HG02973 (cell line): ENCODE measurements at regions not wholly inside any gene's neighbourhood (a gene's known extent, or its start where the extent isn't known, plus 50 kb on each side); places are given as distances from the start of the nearest gene placed in this dataset.

Experiments used
- ATAC-seq: cut with Tn5 transposase; IDR thresholded peaks from one replicate; pipeline ENCODE4 v1.9.1; 2021; ENCODE audit warnings: moderate library complexity; ENCODE audit not compliant: unreplicated experiment

DNA sequence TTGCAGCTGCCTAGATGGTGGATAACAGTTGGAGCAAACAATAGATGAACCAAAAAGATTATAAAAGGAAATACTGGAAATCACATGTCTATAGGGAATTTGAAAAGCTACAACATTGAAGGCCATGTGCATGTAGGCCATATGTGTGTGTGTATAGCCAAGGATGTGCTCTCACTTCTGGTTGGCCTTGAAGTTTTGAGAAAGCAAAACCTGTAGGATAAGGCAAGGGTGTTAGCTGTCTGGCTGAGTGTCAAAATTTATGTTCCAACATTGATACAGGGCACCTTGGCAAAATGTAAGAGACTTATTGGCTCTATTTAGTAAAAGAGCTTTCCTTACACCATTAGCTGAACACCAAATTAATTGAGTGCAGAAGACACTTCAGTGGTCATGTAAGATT, 1723.6 kb upstream of the PCDH20 start:
- ATAC-seq = no peak

DNA sequence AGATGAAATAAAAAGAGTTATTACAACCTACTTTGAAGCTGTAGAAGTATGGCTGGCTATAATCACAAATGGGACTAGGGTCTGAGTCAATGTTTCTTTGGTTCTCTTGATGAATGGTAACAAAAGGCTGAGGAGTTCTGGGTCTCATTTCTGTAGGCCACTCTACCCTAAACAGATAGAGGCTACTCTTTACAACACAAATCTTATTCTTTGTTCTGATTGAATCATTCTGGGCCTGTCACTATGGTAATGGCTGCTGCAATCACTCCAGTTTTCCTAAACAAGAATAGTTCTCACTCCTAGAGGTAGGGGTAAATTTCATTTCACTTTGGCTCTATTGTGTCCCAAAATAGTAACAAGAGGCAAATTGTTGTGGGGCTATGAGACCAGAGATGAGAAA, 1714.3 kb upstream of the PCDH20 start:
- ATAC-seq = no peak

DNA sequence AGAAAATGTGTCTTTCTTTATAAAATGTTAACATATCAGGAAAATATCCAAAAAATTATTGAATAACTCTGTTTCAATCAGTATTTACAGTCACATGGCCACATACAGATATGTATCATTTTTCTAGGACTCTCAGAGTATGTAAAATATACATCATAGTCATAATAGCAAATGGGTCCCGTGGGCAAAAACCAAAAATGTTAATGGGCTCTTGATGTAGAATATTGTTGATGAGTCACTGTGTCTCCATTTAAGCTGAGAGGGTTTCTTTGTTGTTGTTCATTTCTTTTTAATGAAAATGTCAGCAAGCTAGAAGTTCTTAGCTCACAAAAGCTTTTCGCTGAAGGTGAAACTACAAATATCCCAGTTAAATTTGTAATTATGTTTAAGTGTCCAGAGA, 1713.1 kb upstream of the PCDH20 start:
- no peak for ATAC-seq

DNA sequence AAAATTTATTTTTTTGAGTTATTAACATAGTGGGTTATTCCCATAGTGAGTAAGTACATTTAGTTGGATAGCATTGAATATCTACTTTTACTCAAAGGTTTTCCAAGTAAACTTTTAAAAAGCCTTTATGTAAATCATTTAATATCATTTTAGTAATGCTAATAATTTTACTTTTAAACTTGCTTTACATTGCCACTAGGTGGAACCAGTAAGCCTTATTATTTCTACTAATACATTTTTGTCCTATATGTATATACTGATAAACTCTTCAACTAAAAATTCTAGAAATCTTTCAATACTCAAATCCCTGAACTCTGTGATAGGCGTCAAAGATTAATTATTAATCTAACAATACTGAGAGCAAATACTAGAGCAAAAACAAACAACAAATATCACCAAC, 1709.2 kb upstream of the PCDH20 start:
- no peak for ATAC-seq

DNA sequence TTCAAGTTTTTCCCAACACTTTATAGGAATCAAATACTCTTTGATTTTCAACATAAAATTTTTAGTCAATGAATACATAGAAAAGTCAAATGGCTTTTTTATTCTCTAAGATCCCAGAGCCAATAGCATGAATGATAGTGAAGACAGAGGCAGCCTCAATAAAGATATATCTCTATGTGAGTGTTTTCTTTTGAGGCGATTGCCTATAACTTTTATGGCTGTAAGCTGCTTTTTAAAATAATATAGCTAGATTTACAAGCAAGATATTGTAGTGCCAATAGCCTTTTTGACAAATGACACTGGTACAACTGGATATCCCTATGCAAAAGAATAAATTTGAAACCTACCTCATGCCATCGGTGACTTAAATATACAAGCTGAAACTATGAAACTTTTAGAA, 1705.2 kb upstream of the PCDH20 start:
- no peak for ATAC-seq

DNA sequence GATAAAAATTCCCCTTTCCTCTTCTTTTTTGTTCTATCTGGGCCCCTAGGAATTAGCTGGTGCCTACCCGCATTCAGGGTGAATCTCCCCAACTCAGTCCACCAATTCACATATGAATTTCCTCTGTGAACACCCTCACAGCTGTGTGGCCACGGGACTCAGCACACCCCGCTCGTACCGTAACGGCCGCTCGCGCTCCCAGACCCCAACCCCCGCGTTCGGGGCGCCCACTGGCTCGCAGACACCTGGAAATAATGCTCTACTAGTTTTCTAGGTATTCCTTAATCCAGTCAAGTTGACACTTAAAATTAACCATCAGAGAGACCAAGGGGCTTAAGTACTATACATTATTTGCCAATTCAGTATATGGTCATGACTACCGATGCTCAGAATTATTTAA, 1702.1 kb upstream of the PCDH20 start:
- no peak for ATAC-seq

DNA sequence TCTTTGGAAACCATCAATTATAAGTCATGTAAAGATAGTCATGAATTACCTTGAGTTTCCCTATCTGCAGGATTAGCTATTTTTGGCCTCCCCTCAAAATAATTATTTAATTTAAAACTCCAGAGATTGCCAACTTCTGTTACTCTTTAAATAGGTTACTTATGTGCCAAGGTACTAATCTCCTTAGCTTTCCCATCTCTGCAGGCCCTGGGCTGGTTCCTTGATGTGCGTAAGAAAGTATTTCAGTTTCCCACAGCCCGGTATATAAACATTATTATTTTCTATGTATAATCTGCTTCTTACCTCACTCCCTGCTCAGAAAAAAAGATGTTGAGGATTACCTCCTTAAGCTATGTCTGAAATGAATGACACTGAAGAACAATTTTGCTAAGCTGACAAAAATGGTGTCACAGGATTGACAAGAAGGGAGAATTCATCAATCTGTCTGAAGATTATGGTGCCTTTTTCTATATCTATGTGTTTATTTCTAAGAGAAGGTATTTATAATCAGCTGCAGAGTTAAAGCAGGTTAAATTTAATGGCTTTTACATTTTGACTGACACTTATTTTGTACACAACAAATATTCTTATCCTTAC, 1697.2 kb upstream of the PCDH20 start:
- ATAC-seq = no peak

DNA sequence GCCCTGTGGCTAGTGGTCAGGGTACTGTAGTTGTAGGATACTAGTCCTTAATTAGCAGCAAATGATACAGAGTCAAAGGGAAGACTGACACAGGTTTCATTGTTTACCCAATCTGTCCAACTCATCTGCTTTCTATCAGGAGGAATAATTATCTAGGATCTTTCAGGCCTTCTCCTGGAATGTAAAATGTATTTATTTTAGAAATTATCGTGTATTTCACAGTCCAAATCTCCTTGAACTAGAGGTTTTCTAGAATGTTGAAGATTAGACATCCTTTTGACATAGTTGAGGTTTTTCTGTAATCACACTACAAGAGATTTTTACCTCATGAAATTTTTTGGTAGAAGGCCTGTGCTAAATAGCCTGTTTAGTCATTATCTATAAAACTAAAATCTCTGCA, 1694.8 kb upstream of the PCDH20 start:
- ATAC-seq = no peak

DNA sequence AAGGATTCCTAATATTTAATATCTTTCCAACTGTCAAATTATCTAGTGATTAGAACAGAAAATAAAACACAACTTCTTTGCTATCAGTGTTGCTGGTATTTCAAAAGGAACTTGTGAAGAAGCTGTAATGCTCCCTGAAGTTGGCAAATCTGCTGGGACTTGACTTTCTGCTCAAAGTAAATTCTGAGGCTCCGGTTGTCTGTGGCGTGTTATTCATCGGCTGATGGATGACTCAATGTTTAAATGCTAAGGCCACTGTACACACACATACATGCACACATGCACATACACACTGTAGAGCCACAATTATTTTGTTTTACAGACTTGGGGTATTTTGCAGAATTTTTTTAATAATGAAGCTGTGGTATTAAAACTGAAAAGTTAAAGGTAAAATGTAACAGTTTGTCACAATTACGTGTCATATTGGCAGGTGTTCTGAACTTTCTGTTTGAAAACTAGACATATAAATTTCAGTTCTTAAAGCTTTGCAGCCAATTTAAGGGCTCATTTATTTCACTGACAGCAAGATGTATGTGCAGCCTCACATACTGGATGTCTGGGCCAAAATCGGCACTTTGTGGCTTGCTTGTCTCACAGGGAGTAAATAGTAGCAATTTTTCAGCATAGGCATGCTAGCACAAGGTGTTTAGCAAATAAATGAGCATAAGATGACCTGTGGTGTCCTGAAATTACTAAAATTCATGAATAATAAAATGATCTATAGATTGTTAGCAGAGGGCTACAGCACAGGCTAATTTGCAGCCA, 1691.7 kb upstream of the PCDH20 start:
- ATAC-seq = no peak

DNA sequence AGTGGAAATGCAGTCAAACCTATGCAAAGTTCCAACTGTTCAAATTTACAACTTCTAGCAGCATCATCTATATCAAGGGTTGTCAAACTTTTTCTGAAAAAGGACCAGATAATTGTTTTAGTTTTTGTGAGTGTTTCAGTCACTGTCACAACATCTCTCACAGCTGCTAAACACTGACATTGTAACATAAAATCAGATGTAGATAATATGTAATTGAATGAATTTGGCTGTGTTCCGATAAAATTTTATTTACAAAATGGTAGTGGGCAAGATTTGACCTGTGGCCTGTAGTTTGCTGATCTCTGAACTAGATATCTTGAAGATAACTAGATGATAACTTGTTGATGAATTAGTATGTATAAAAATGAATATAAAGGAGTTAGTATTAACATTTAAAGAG, 1679.1 kb upstream of the PCDH20 start:
- ATAC-seq = no peak

DNA sequence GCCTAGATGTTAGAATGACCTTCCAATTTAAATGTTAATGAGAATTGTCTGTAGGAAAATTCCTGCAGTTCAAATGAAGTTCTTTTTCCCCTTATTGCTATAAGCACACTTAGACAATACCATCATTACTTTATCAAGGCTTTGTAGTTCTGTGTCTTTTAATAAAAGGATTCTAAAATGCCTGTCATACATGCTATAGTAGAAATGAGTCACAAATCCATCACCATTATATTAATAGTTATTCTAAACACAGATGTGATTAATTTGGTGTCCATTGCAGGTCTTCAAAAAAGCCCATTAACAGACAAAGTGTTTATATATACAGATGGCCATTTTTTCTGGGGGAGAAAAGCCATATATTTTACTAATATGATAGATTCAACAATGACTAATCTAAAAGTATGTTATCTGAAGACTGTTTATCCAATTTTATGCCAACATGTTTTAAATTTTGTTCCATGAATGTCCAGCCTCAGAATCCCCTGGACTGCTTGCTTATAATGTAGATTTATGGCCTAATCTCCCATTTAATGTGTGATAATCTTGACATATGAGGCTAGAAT, 1678.3 kb upstream of the PCDH20 start:
- ATAC-seq = no peak

DNA sequence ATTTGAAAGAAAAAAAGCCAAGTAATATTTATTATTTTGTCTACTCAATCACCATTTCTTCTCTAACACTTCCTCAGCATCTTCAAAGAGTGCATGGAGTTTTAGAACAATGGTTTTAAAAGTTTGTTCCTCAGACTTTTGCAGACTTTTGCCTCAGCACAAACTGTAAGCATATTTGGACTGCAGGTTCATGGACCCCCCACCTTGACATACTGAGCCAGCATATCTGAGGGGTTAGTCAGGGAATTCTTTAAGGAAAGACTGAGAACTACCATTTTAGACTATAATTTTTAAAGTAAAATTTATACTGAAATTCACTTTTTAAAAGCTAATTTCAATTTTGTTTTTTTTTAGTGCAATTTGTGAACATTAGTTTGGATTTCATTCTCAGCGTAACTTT, 1676.8 kb upstream of the PCDH20 start:
- no peak for ATAC-seq

DNA sequence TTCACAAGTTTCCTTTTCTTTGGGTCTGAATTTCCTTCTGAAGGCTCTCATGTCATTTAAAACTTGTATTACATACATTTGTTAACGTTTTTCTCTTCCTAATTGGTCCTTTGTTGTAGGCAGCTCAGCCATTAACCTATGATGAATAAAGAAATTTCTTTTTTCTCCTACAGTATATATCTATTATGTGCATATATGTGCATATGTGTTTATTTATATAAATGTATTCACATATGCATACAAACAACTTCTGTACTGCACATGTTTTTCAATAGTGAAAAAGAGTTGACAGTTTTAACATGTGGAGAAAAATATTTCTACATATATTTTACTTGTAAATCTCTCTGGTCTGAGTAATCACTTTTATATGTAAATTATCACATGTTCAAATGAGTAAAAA, 1674.9 kb upstream of the PCDH20 start:
- ATAC-seq = no peak

DNA sequence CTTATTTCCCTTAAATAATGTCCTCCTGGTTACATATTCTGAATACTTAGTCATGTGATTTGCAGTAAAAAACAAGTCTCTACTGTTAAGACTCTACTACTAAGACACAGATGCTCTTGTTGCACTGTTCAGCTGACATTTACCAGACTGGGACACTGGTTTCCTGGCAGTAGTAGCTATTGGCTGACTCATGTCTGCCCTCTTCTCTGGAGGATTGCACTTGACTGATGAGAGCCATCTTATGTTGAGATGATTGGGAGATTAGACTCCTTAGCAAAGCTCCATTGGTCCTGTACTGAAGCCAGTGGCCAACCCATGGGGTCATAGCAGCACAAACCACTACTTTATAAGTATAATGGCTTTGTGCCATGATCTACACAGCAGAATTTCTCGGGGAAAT, 1672.6 kb upstream of the PCDH20 start:
- ATAC-seq = no peak

DNA sequence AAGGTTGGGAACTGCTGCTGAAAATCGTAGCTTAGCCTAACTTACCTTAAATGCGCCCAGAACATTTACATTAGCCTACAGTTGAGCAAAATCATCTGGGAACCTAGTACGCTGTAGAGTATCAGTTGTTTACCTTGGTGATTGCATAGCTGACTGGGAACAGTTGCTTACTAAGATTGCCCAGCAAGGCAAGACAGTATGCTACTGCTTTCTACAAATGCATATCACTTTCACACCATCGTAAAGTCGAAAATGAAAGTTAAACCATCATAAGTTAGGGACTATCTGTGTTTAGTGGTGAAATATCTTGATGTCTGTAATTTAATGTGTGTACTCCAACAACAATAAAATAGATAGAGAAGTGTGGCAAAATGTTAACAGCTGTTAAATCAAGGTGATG, 1670.6 kb upstream of the PCDH20 start:
- ATAC-seq = no peak

DNA sequence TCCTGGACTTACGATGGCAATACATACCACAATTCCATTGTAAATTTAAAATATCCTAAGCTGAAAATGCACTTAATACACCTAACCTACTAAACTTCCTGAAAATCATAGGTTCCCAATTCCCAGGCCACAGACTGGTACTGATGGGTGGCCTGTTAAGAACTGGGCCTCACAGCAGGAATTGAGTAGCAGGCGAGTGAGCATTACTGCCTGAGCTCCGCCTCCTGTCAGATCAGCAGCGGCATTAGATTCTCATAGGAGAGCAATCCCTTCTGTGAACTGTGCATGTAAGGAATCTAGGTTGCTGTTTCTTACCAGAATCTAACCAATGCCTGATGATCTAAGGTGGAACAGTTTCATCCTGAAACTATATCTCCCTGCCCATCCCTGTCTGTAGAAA, 1670.2 kb upstream of the PCDH20 start:
- ATAC-seq = no peak

DNA sequence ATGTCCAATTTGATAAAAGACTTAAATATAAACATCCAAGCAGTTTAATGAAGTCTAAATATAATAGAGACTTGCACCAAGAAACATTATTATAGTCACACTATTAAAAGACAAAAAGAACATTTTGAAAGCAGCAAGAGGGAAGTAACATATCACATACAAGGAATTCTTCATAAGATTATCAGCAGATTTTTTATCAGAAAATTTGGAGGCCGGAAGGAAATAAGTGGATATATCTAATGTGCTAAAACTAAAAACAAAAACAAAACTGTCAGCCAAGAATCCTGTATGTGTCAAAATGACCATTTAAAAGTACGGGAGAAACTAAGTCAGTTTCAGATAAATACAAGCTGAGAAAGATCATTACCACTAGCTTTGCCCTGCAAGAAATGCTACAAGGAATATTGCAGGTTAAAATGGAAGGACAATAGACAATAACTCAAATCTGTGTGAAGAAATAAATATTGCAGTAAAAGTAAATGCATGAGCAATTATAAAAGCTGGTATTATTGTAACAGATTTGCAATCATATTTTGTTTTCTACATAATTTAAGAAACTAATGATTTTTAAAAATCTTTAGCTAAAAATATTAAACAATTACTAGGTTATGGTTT, 1665.9 kb upstream of the PCDH20 start:
- no peak for ATAC-seq

DNA sequence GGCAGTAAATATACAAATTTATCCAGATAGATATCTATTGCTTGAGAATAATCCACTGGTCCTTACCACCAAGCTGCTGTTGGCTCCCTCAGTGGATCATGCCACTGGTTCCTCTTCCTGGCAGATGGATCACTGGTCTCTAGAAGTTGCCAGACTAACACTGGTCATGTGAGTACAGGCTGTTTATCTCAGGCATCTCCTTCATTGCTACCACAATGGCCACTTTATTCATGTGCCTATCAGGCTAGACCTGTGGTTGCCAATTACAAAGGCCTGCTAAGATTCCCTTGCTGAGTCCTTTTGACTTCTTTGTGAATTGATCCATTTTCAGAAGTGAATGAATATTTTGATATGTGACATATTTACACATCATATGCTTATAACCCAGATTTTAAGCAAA, 1659.5 kb upstream of the PCDH20 start:
- no peak for ATAC-seq

DNA sequence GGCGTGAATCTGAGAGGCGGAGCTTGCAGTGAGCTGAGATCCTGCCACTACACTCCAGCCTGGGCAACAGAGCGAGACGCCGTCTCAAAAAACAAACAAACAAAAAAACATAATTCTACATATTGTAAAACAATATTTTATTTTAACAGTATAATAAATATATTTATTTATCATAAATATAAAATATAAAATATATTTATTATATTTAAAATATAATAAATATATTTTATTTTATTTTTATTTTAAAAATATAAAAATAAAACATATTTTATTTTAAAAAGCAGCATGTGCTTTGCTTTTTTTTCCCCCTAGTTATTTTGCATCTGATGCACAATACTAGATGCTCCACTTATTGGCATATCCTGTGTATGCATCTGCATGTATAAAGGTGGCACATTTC, 1634.6 kb upstream of the PCDH20 start:
- no peak for ATAC-seq

DNA sequence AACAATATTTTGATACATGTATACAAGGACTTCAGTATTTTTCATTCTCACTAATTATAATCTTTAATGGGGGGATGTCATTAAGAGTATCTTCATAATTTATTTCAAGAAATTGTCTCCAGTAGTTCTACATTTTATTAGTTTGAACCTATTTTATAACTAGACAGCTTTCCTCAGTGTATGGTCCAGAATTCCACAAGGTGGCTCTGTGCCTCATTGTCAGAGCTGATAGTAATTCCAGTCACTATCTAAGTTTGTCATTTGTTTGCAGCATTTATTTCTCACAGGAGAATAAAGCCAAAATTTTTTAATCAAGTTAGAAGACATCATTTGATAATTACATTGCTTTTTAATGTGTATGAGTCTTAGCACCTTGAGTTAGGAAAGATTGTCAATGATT, 1633.0 kb upstream of the PCDH20 start:
- ATAC-seq = no peak

DNA sequence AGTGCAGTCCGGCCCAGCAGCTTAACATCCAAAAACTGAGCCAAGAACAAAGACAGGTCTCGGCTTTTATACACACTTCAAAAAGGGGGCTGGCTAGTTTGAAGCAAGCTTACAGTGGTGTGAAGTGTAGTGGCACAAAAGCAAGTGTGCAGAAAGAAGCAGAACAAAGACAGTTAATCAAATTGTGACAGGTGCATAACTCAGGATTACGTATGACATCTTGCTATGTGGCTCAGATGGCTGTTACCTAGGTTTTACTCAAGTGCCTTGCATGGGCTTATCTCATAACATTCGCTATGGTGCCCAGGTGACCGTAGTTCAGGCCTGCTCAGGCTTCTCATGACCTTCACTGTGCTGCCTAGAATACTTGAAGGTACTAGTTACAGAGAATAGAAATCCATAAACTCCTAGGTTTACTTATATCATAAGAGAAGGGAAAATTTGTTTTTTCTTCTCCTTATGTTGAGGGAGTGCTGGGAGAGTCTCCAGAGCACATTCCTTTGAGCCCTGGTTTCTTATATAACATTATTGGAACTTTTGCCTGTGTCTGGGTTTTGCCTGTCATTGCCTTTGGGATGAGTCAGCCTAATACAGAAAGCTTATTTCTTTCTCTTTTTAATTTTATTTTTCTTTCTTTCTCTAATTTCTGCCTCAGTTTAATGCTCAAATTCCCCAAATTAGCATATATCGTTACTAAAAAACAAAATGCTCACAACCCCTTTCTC, 1629.1 kb upstream of the PCDH20 start:
- no peak for ATAC-seq

DNA sequence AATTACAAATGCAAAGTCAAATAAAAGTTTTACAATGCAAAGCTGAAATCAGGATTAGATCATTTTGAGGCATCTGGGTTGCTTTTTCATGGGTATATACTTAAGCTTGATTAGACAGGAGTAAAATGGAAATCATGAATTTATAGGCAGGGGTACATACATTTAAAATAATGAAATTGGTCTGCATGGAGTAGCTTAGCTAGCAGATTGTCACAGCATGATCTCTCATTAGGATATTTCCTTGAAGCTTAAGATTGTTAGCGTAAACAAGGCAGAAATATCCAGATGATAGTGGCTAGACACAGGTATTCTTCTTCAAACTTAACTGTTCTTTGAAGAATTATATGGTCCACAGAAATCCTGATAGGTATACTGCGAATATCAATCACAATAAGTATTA, 1627.0 kb upstream of the PCDH20 start:
- no peak for ATAC-seq
